Endothelial cell of umbilical vein (primary cell): ENCODE measurements at regions not wholly inside any gene's neighbourhood (a gene's known extent, or its start where the extent isn't known, plus 50 kb on each side); places are given as distances from the start of the nearest gene placed in this dataset.

ENCODE experiments used
- BruUV-seq: library from RNA; stranded (reverse); fragments of 400-500 nt; replicated peaks from 2 replicates; lab custom pipeline; 2021; lab: Mats Ljungman, UMichigan
- CTCF ChIA-PET: fragments of 300-600, 350-600 bp; sonication (Branson Sonifier 250); formaldehyde crosslinking; loops from one replicate; lab custom pipeline; 2021; ENCODE audit warnings: antibody characterized with exemption, inconsistent platforms; lab: Charles Lee
- POLR2A ChIA-PET: fragments of 300-600, 350-600 bp; sonication (Branson Sonifier 250); formaldehyde crosslinking; loops from one replicate; lab custom pipeline; 2021; ENCODE audit warnings: antibody characterized with exemption, inconsistent platforms; lab: Charles Lee
- DNase-seq: peaks from one replicate; pipeline ENCODE4 v3.0.0-alpha.2; 2011; ENCODE audit warnings: low read depth, low spot score
- FAIRE-seq: peaks from 2 replicates; lab custom pipeline; 2011; peaks lifted over from hg19 to GRCh38; lab: Jason Lieb, UNC
- H2AFZ ChIP-seq: 2 replicates; pipeline ENCODE4 v1.6.0; 2012; ENCODE audit warnings: low read depth, low read length, control low read depth, inconsistent platforms
- H3K27ac ChIP-seq: 2 replicates; pipeline ENCODE4 v1.5.1; 2011; ENCODE audit warnings: low read depth, mild to moderate bottlenecking, control low read depth, low read length, moderate library complexity; ENCODE audit not compliant: insufficient read depth
- H3K27me3 ChIP-seq, 2 experiments: 2 replicates each; pipeline versions ENCODE4 v1.6.0 to v1.6.1; 2011; ENCODE audit warnings: low read length in 2 of 2, mixed read lengths in 1 of 2; ENCODE audit not compliant: control insufficient read depth in 2 of 2, insufficient read depth in 2 of 2
- H3K36me3 ChIP-seq, 2 experiments: 2 replicates in 1 of 2; 3 replicates in 1 of 2; pipeline ENCODE4 v1.5.1; 2011; ENCODE audit warnings: low read length in 2 of 2, mild to moderate bottlenecking in 1 of 2, moderate library complexity in 1 of 2; ENCODE audit not compliant: control insufficient read depth in 2 of 2, insufficient read depth in 2 of 2; ENCODE audit errors: extremely low read depth in 1 of 2
- H3K4me1 ChIP-seq: 3 replicates; pipeline ENCODE4 v1.5.1; 2011; ENCODE audit warnings: mild to moderate bottlenecking, low read length; ENCODE audit not compliant: control insufficient read depth, insufficient read depth; ENCODE audit errors: extremely low read depth
- H3K4me2 ChIP-seq: 2 replicates; pipeline ENCODE4 v1.6.1; 2011; ENCODE audit warnings: low read length, control low read depth, mixed read lengths; ENCODE audit not compliant: insufficient read depth
- H3K4me3 ChIP-seq, 3 experiments: fragments of 200-600 bp in 1 of 3; sonication (generic), shearing (Covaris generic) in 1 of 3; replicated peaks in 1 of 3; 2 replicates each; pipeline ENCODE4 v1.5.1; 2011 to 2016; ENCODE audit warnings: control low read depth in 3 of 3, low read length in 3 of 3, mild to moderate bottlenecking in 2 of 3, inconsistent platforms in 1 of 3, low read depth in 1 of 3, moderate library complexity in 1 of 3; ENCODE audit not compliant: insufficient read depth in 1 of 3
- H3K79me2 ChIP-seq: 2 replicates; pipeline ENCODE4 v1.6.0; 2012; ENCODE audit warnings: low read length, inconsistent platforms; ENCODE audit not compliant: control insufficient read depth, insufficient read depth
- H3K9ac ChIP-seq: replicated peaks from 2 replicates; pipeline ENCODE3; 2011; ENCODE audit warnings: low read length, control low read depth; ENCODE audit not compliant: insufficient read depth; ENCODE audit errors: extremely low read depth
- H3K9me1 ChIP-seq: replicated peaks from 3 replicates; pipeline ENCODE4 v1.6.0; 2011; ENCODE audit warnings: mild to moderate bottlenecking, low read length; ENCODE audit not compliant: control insufficient read depth, insufficient read depth; ENCODE audit errors: extremely low read depth
- H3K9me3 ChIP-seq: replicated peaks from 2 replicates; pipeline ENCODE4 v1.5.1; 2012; ENCODE audit warnings: low read length, inconsistent platforms; ENCODE audit not compliant: control insufficient read depth, insufficient read depth
- H4K20me1 ChIP-seq: replicated peaks from 2 replicates; pipeline ENCODE3; 2011; ENCODE audit warnings: mild to moderate bottlenecking, low read length; ENCODE audit not compliant: control insufficient read depth, insufficient read depth; ENCODE audit errors: extremely low read depth
- EZH2 ChIP-seq: IDR thresholded peaks from 2 replicates; pipeline ENCODE4 v1.6.1; 2012; ENCODE audit warnings: borderline replicate concordance, low read depth, mild to moderate bottlenecking, moderate library complexity, low read length, inconsistent platforms; ENCODE audit not compliant: severe bottlenecking
- FOS ChIP-seq: IDR thresholded peaks from 2 replicates; pipeline ENCODE4 v1.6.1; 2011; ENCODE audit warnings: mild to moderate bottlenecking, low read length, moderate library complexity, borderline replicate concordance; ENCODE audit not compliant: insufficient read depth
- GATA2 ChIP-seq: IDR thresholded peaks from 2 replicates; pipeline ENCODE4 v1.7.0; 2011; ENCODE audit warnings: low read depth, mild to moderate bottlenecking, moderate library complexity, mixed read lengths, low read length; ENCODE audit not compliant: insufficient read length, insufficient read depth
- JUN ChIP-seq: IDR thresholded peaks from 2 replicates; pipeline ENCODE4 v1.6.1; 2011; ENCODE audit warnings: borderline replicate concordance, low read depth; ENCODE audit not compliant: insufficient read length, insufficient read depth
- MYC ChIP-seq: IDR thresholded peaks from one replicate; pipeline ENCODE4 v1.6.1; 2011; ENCODE audit warnings: mild to moderate bottlenecking, low read depth, low read length
- POLR2A ChIP-seq: IDR thresholded peaks from 2 replicates; pipeline ENCODE4 v1.6.1; 2012; ENCODE audit warnings: low read depth, mild to moderate bottlenecking, control low read depth, low read length
- POLR2AphosphoS5 ChIP-seq: IDR thresholded peaks from 2 replicates; pipeline ENCODE4 v1.6.1; 2012; ENCODE audit warnings: low read depth, mild to moderate bottlenecking, control low read depth, low read length, moderate library complexity; ENCODE audit not compliant: insufficient read depth
- dilution Hi-C: fragments of 300-500 bp; cut with MboI; formaldehyde crosslinking; loops from one replicate; pipeline ENCODE4 v1.15.0; 2019; ENCODE audit warnings: low sequenced_read_pairs; ENCODE audit not compliant: extremely low pct_ligation_motif_present
- intact Hi-C: fragments of 100-400 bp; cut with micrococcal nuclease; formaldehyde crosslinking; loops from one replicate; pipeline ENCODE4 v1.10.0; 2022
- TF ChIP-seq, protein P1 (sequence below), 2 donors: IDR thresholded peaks; 1 replicate in 1 of 2; 2 replicates in 1 of 2; pipeline ENCODE4 v1.5.1; 2011; ENCODE audit warnings: low read length in 2 of 2, mild to moderate bottlenecking in 2 of 2, moderate library complexity in 2 of 2, control low read depth in 1 of 2, inconsistent platforms in 1 of 2, low read depth in 1 of 2; ENCODE audit not compliant: insufficient read depth in 1 of 2; ENCODE audit errors: extremely low read depth in 1 of 2
- TF ChIP-seq, protein P2 (sequence below): IDR thresholded peaks from 2 replicates; pipeline ENCODE4 v1.6.1; 2011; ENCODE audit not compliant: insufficient read depth, insufficient read length

DNA sequence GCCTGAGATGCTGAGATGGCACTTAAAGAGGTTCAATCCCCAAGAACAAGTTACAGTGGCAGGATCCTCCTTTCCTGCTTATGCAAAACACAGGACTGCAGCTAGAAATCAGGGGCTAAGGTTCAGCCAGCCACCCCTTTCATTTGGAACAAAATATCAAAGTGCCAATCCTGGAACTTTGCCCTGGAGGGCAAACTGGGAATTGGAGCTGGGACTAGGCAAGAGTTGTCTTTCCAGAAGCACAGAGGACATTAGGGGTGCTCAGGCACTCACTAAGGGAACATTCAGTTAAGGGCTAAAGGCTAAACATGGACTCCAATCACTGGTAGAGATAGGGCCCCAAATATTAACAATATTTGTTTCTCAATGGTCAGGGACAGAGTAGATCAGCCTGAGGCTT lies 237.2 kb downstream of the EMP1 start:
- ChIA-PET CTCF (no interaction called here), POLR2A (no interaction called here)

GRCh38 chr12:13431041-13431440 lies 234.5 kb downstream of the EMP1 start:
- H3K79me2 ChIP-seq, result no peaks in the 10 kb centered on the region
- H3K4me2 ChIP-seq, result no peak overlapping the region
- no peak for FAIRE-seq
- H3K9ac ChIP-seq, result no peak overlapping the region
- POLR2A ChIA-PET, result no interaction called here
- H3K4me3 ChIP-seq, result no peak overlapping the region
- H3K36me3 ChIP-seq, result no peaks in the 10 kb centered on the region
- BruUV-seq, result no TSS peak
- no peaks in the 10 kb centered on the region for H3K9me3 ChIP-seq
- no peaks in the 10 kb centered on the region for H4K20me1 ChIP-seq
- CTCF ChIA-PET, result interaction anchor here (1.9 kb wide), 1 partner anchor 9 kb away, joined by 6 read pairs; no protein-coding TSS in a partner anchor
- TF ChIP-seq, protein P1, sequence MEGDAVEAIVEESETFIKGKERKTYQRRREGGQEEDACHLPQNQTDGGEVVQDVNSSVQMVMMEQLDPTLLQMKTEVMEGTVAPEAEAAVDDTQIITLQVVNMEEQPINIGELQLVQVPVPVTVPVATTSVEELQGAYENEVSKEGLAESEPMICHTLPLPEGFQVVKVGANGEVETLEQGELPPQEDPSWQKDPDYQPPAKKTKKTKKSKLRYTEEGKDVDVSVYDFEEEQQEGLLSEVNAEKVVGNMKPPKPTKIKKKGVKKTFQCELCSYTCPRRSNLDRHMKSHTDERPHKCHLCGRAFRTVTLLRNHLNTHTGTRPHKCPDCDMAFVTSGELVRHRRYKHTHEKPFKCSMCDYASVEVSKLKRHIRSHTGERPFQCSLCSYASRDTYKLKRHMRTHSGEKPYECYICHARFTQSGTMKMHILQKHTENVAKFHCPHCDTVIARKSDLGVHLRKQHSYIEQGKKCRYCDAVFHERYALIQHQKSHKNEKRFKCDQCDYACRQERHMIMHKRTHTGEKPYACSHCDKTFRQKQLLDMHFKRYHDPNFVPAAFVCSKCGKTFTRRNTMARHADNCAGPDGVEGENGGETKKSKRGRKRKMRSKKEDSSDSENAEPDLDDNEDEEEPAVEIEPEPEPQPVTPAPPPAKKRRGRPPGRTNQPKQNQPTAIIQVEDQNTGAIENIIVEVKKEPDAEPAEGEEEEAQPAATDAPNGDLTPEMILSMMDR (IDR thresholded peaks at IDR 0.05; ENCODE audit: extremely low read depth in 1 of 2, insufficient read depth in 1 of 2, low read depth in 1 of 2, low read length in 2 of 2), result no peak
- TF ChIP-seq FOS (no peak), EZH2 (no peak), POLR2A (no peak), JUN (no peak), POLR2AphosphoS5 (no peak), GATA2 (no peak), MYC (no peak)
- TF ChIP-seq, protein P2, sequence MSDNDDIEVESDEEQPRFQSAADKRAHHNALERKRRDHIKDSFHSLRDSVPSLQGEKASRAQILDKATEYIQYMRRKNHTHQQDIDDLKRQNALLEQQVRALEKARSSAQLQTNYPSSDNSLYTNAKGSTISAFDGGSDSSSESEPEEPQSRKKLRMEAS, result no peak
- H3K27ac ChIP-seq, result no peak overlapping the region
- H2AFZ ChIP-seq, result no peak overlapping the region
- no peak for DNase-seq
- peaks cover 2 to 5% of the 10 kb centered on the region in 2 experiments for H3K27me3 ChIP-seq
- dilution Hi-C loops (no loop called here), intact Hi-C loops (no loop called here)
- no peaks in the 10 kb centered on the region for H3K9me1 ChIP-seq
- H3K4me1 ChIP-seq, result no peaks in the 10 kb centered on the region

More for the DNA sequence above, 237.2 kb downstream of the EMP1 start:
- H3K4me3 ChIP-seq, result no peak overlapping the region
- H3K4me1 ChIP-seq, result no peaks in the 10 kb centered on the region
- dilution Hi-C loops, result no loop called here
- H2AFZ ChIP-seq, result no peak overlapping the region
- no TSS peak for BruUV-seq
- no peaks in the 10 kb centered on the region for H4K20me1 ChIP-seq
- FAIRE-seq, result no peak
- intact Hi-C loops, result no loop called here
- peaks cover 2 to 5% of the 10 kb centered on the region in 2 experiments for H3K27me3 ChIP-seq
- no peak overlapping the region for H3K9ac ChIP-seq
- H3K79me2 ChIP-seq, result no peaks in the 10 kb centered on the region
- H3K27ac ChIP-seq, result no peak overlapping the region
- DNase-seq, result no peak
- H3K36me3 ChIP-seq, result no peaks in the 10 kb centered on the region
- no peak overlapping the region for H3K4me2 ChIP-seq
- TF ChIP-seq, protein P2, result no peak
- TF ChIP-seq JUN (no peak), GATA2 (no peak), POLR2AphosphoS5 (no peak), FOS (no peak)
- TF ChIP-seq, protein P1 (IDR thresholded peaks at IDR 0.05; ENCODE audit: extremely low read depth in 1 of 2, insufficient read depth in 1 of 2, low read depth in 1 of 2, low read length in 2 of 2), result no peak
- no peaks in the 10 kb centered on the region for H3K9me3 ChIP-seq
- H3K9me1 ChIP-seq, result no peaks in the 10 kb centered on the region
